WTC11 (cell line): ENCODE measurements at regions not wholly inside any gene's neighbourhood (a gene's known extent, or its start where the extent isn't known, plus 50 kb on each side); places are given as distances from the start of the nearest gene placed in this dataset.

ENCODE experiments used
- AFF4 ChIP-seq: sonication (generic); formaldehyde crosslinking; IDR thresholded peaks from 2 replicates; pipeline ENCODE4 v1.8.1; 2023; ENCODE audit warnings: mild to moderate bottlenecking, missing genetic modification reagents, borderline replicate concordance
- CTCF ChIP-seq: fragments of 200-600 bp; IDR thresholded peaks from 2 replicates; pipeline ENCODE4 v1.8.0; 2022; ENCODE audit warnings: antibody characterized with exemption
- ESRRA ChIP-seq: sonication (generic); formaldehyde crosslinking; IDR thresholded peaks from 2 replicates; pipeline ENCODE4 v1.8.1; 2022; ENCODE audit warnings: mild to moderate bottlenecking, missing genetic modification reagents, borderline replicate concordance
- ETV6 ChIP-seq: sonication (generic); formaldehyde crosslinking; IDR thresholded peaks from 2 replicates; pipeline ENCODE4 v1.8.1; 2022; ENCODE audit warnings: mild to moderate bottlenecking, missing genetic modification reagents
- RORB ChIP-seq: fragments of 250-450 bp; sonication (Bioruptor Pico); IDR thresholded peaks from 2 replicates; pipeline ENCODE4 v1.9.0; 2021; ENCODE audit warnings: mild to moderate bottlenecking
- TP53 ChIP-seq: sonication (generic); formaldehyde crosslinking; IDR thresholded peaks from 2 replicates; pipeline ENCODE4 v1.8.1; 2023; ENCODE audit warnings: mild to moderate bottlenecking, missing genetic modification reagents
- ZBTB21 ChIP-seq: sonication (generic); formaldehyde crosslinking; IDR thresholded peaks from 2 replicates; pipeline ENCODE4 v1.8.1; 2023; ENCODE audit warnings: mild to moderate bottlenecking, missing genetic modification reagents, borderline replicate concordance
- ZNF232 ChIP-seq: sonication (generic); formaldehyde crosslinking; IDR thresholded peaks from 2 replicates; pipeline ENCODE4 v1.8.0; 2022; ENCODE audit warnings: mild to moderate bottlenecking, missing genetic modification reagents
- TF ChIP-seq, protein P1 (sequence below): sonication (generic); formaldehyde crosslinking; conservative IDR thresholded peaks from 2 replicates; pipeline ENCODE4 v1.8.1; 2022; ENCODE audit warnings: mild to moderate bottlenecking, missing genetic modification reagents

- no peak for TF ChIP-seq ESRRA (CRISPR knock-in tag)
- no peak for TF ChIP-seq CTCF
- no peak for TF ChIP-seq ETV6 (CRISPR knock-in tag)
- no peak for TF ChIP-seq AFF4 (CRISPR knock-in tag)
- TF ChIP-seq, protein P1, sequence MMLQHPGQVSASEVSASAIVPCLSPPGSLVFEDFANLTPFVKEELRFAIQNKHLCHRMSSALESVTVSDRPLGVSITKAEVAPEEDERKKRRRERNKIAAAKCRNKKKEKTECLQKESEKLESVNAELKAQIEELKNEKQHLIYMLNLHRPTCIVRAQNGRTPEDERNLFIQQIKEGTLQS (CRISPR knock-in tag): no peak
- TF ChIP-seq ZBTB21 (CRISPR knock-in tag): no peak
- TF ChIP-seq RORB: no peak
- TF ChIP-seq TP53 (CRISPR knock-in tag): no peak
- no peak for TF ChIP-seq ZNF232 (CRISPR knock-in tag)
These were observed 106.7 kb upstream of the THRB start for GRCh38 chr3:24601066-24601939.
